SU-DHL-6 (cell line): ENCODE measurements at regions not wholly inside any gene's neighbourhood (a gene's known extent, or its start where the extent isn't known, plus 50 kb on each side); places are given as distances from the start of the nearest gene placed in this dataset.

Experiments
- CTCF ChIP-seq: fragments of 200-600 bp; sonication (generic); IDR thresholded peaks from one replicate; pipeline ENCODE4 v1.5.1; 2017; ENCODE audit warnings: antibody characterized with exemption, mild to moderate bottlenecking, low read length, moderate library complexity; ENCODE audit not compliant: insufficient read depth, poor library complexity, severe bottlenecking
- EZH2phosphoT487 ChIP-seq: fragments of 200-600 bp; sonication (generic), shearing (Covaris generic); conservative IDR thresholded peaks from 2 replicates; pipeline ENCODE4 v1.6.1; 2018; ENCODE audit warnings: mild to moderate bottlenecking, antibody characterized with exemption, low read length, moderate library complexity, mixed read lengths

GRCh38 chr15:36106640-36107335 lies 472.6 kb upstream of the CDIN1 start:
- no peak for TF ChIP-seq CTCF
- no peak for TF ChIP-seq EZH2phosphoT487
